ENCODE measurements at regions not wholly inside any gene's neighbourhood (a gene's known extent, or its start where the extent isn't known, plus 50 kb on each side); places are given as distances from the start of the nearest gene placed in this dataset.
"Not testable (repeated sequence)": the region's sequence is repeated elsewhere in the genome, so short reads cannot be mapped to it uniquely, and the experiment has no call there.

DNA sequence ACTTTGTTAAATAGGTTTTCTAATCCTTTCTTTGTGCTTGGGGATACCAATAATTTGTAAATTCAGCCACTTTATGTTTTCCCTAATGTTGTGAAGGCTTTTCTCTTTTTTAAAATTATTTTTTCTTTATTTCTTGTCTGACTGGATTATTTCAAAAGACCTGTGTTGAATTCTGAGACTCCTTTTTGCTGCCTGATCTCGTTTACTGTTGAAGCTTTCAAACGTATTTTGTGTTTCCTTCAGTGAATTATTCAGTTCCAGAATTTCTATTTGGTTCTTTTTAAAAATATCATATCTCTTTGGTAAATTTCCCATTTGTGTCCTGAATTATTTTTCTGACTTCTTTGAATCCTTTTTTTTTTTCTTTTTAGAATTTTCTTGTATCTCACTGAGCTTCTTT is 241.6 kb downstream of the LRIG3 start:
- no peaks in the 10 kb centered on the region for H3K27me3 Mint-ChIP-seq
- no peak overlapping the region for H3K4me3 Mint-ChIP-seq
- H3K27ac Mint-ChIP-seq, result no peak overlapping the region
- TF ChIP-seq, protein P1, sequence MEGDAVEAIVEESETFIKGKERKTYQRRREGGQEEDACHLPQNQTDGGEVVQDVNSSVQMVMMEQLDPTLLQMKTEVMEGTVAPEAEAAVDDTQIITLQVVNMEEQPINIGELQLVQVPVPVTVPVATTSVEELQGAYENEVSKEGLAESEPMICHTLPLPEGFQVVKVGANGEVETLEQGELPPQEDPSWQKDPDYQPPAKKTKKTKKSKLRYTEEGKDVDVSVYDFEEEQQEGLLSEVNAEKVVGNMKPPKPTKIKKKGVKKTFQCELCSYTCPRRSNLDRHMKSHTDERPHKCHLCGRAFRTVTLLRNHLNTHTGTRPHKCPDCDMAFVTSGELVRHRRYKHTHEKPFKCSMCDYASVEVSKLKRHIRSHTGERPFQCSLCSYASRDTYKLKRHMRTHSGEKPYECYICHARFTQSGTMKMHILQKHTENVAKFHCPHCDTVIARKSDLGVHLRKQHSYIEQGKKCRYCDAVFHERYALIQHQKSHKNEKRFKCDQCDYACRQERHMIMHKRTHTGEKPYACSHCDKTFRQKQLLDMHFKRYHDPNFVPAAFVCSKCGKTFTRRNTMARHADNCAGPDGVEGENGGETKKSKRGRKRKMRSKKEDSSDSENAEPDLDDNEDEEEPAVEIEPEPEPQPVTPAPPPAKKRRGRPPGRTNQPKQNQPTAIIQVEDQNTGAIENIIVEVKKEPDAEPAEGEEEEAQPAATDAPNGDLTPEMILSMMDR (conservative IDR thresholded peaks at IDR 0.05), result no peak
- H3K9me3 Mint-ChIP-seq, result peaks cover 7% of the 10 kb centered on the region
- no peak for DNase-seq (ENCODE audit: extremely low spot score, unreplicated experiment)
- H3K4me1 Mint-ChIP-seq (ENCODE audit: unreplicated experiment), result no peaks in the 10 kb centered on the region
- peaks cover 3% of the 10 kb centered on the region for H3K36me3 Mint-ChIP-seq

DNA sequence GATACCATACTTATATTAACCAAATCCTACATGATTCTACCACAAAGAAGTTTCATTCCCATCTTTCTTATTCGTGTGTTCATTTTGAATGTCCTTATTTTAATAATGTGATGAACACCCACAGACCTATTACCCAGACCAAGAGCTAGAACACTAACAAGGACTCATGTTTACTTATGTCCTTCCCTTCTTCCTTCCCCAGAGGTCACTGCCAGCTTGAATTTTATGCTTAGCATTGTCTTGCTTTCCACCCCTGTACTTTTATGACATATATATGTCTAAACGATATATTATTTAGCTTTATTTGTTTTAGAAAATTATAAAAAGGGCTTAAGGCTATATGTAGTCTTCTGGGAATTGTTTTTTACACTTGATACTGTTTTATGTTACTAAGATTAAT is 238.6 kb downstream of the LRIG3 start:
- no peak for DNase-seq (ENCODE audit: extremely low spot score, unreplicated experiment)
- H3K4me1 Mint-ChIP-seq (ENCODE audit: unreplicated experiment), result no peaks in the 10 kb centered on the region
- peaks cover 3% of the 10 kb centered on the region for H3K36me3 Mint-ChIP-seq
- TF ChIP-seq, protein P1 (conservative IDR thresholded peaks at IDR 0.05), result no peak
- peaks cover 7% of the 10 kb centered on the region for H3K9me3 Mint-ChIP-seq
- no peaks in the 10 kb centered on the region for H3K27me3 Mint-ChIP-seq
- no peak overlapping the region for H3K27ac Mint-ChIP-seq
- no peak overlapping the region for H3K4me3 Mint-ChIP-seq

GRCh38 chr12:58695263-58695662 is 225.0 kb downstream of the LRIG3 start:
- Mint-ChIP-seq H3K4me1 (ENCODE audit: unreplicated experiment) (no peaks in the 10 kb centered on the region), H3K27me3 (no peaks in the 10 kb centered on the region), H3K9me3 (peaks cover 8% of the 10 kb centered on the region), H3K27ac (no peak overlapping the region), H3K4me3 (no peak overlapping the region), H3K36me3 (no peaks in the 10 kb centered on the region)
- TF ChIP-seq, protein P1 (conservative IDR thresholded peaks at IDR 0.05), result no peak
- no peak for DNase-seq (ENCODE audit: extremely low spot score, unreplicated experiment)

GRCh38 chr12:58701536-58701935 is 218.8 kb downstream of the LRIG3 start:
- Mint-ChIP-seq H3K27ac (no peak overlapping the region), H3K4me1 (ENCODE audit: unreplicated experiment) (no peaks in the 10 kb centered on the region), H3K27me3 (no peaks in the 10 kb centered on the region), H3K36me3 (no peaks in the 10 kb centered on the region), H3K4me3 (no peak overlapping the region), H3K9me3 (no peaks in the 10 kb centered on the region)
- no peak for DNase-seq (ENCODE audit: extremely low spot score, unreplicated experiment)
- TF ChIP-seq, protein P1 (conservative IDR thresholded peaks at IDR 0.05), result no peak

DNA sequence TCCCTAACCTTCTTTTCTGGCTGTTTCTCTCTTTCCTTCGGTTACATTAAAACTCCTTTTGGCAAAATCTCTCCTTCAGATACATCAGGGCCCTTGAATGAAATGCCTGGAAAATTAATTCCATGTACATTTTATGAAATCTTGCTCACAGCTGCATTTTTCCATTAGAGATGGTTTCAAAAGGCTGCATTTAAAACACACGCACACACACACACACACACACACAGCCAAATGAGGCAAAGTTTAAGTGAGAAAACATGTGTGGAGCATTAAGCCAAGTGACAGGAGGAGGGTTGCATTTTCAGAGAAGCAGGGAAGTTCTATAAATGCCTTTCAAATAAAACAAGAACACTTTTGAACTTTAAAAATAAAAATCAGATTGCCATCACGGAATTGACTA is 216.4 kb downstream of the LRIG3 start:
- no peaks in the 10 kb centered on the region for H3K4me1 Mint-ChIP-seq (ENCODE audit: unreplicated experiment)
- H3K4me3 Mint-ChIP-seq, result no peak overlapping the region
- no peaks in the 10 kb centered on the region for H3K9me3 Mint-ChIP-seq
- TF ChIP-seq, protein P1 (conservative IDR thresholded peaks at IDR 0.05), result no peak
- H3K36me3 Mint-ChIP-seq, result no peaks in the 10 kb centered on the region
- no peak for DNase-seq (ENCODE audit: extremely low spot score, unreplicated experiment)
- H3K27me3 Mint-ChIP-seq, result no peaks in the 10 kb centered on the region
- no peak overlapping the region for H3K27ac Mint-ChIP-seq

GRCh38 chr12:58704770-58705169 is 215.5 kb downstream of the LRIG3 start:
- H3K4me1 Mint-ChIP-seq (ENCODE audit: unreplicated experiment); H3K36me3 Mint-ChIP-seq; H3K27me3 Mint-ChIP-seq; H3K4me3 Mint-ChIP-seq; H3K9me3 Mint-ChIP-seq; H3K27ac Mint-ChIP-seq; DNase-seq (ENCODE audit: extremely low spot score, unreplicated experiment): not testable (repeated sequence)

Measured in type B pancreatic cell (in vitro differentiated cells).